HepG2 (cell line): ENCODE measurements at regions not wholly inside any gene's neighbourhood (a gene's known extent, or its start where the extent isn't known, plus 50 kb on each side); places are given as distances from the start of the nearest gene placed in this dataset.

Experiments
- ATAC-seq: fragments of 200-7000 bp; cut with Tn5 transposase; 3 replicates; pipeline ENCODE4 v1.9.1; 2020; ENCODE audit warnings: mild to moderate bottlenecking, moderate library complexity
- BruUV-seq: library from RNA; stranded (reverse); fragments of 400-500 nt; replicated peaks from 2 replicates; lab custom pipeline; 2021; lab: Mats Ljungman, UMichigan
- CTCF ChIA-PET: fragments of 300-600 bp; formaldehyde crosslinking; extraction: SDS; loops from one replicate; lab custom pipeline; 2021; ENCODE audit warnings: low total read pairs, inconsistent platforms, low intra/inter-chr PET ratio; lab: Yijun Ruan, JAX
- POLR2A ChIA-PET: fragments of 350-600 bp; sonication (Branson Sonifier 250); formaldehyde crosslinking; loops from one replicate; lab custom pipeline; 2020; ENCODE audit warnings: antibody characterized with exemption, inconsistent platforms; lab: Yijun Ruan, JAX
- DNase-seq: peaks from one replicate; pipeline ENCODE4 v3.0.0-alpha.2; 2015; ENCODE audit warnings: low spot score
- FAIRE-seq: peaks from 3 replicates; lab custom pipeline; 2011; peaks lifted over from hg19 to GRCh38; lab: Jason Lieb, UNC
- H2AFZ ChIP-seq: one replicate; pipeline ENCODE4 v1.6.1; 2011; ENCODE audit warnings: low read length, inconsistent platforms
- H3K27ac ChIP-seq: fragments of 300-600 bp; 3 replicates; pipeline ENCODE4 v1.8.0; 2011; ENCODE audit warnings: mixed run types, mild to moderate bottlenecking, mixed read lengths, low read length, inconsistent platforms; ENCODE audit not compliant: insufficient read depth; ENCODE audit errors: extremely low read length
- H3K27me3 ChIP-seq, 2 experiments: fragments of 200-600 bp in 1 of 2; 2 replicates in 1 of 2; 3 replicates in 1 of 2; pipeline versions ENCODE4 v1.6.0 to v1.8.0; 2011; ENCODE audit warnings: low read length in 2 of 2, mild to moderate bottlenecking in 2 of 2, moderate library complexity in 2 of 2, inconsistent platforms in 1 of 2; ENCODE audit not compliant: insufficient read depth in 2 of 2, control insufficient read depth in 1 of 2
- H3K36me3 ChIP-seq, 2 experiments: fragments of 200-600 bp in 1 of 2; replicated peaks in 1 of 2; 2 replicates in 1 of 2; 3 replicates in 1 of 2; pipeline versions ENCODE4 v1.5.1 to v1.8.0; 2011; ENCODE audit warnings: low read length in 2 of 2, inconsistent platforms in 1 of 2; ENCODE audit not compliant: insufficient read depth in 2 of 2, control insufficient read depth in 1 of 2
- H3K4me1 ChIP-seq: 2 replicates; pipeline ENCODE4 v1.5.1; 2012; ENCODE audit warnings: low read length, inconsistent platforms; ENCODE audit not compliant: insufficient read depth
- H3K4me2 ChIP-seq: 2 replicates; pipeline ENCODE4 v1.6.0; 2011; ENCODE audit warnings: low read depth, low read length, inconsistent platforms
- H3K4me3 ChIP-seq, 3 experiments: fragments of 200-600 bp in 1 of 3; sonication (generic), shearing (Covaris generic) in 1 of 3; replicated peaks in 1 of 3; 2 replicates each; pipeline ENCODE4 v1.5.1; 2011 to 2016; ENCODE audit warnings: low read length in 3 of 3, inconsistent platforms in 2 of 3, low read depth in 2 of 3, mild to moderate bottlenecking in 2 of 3, control low read depth in 1 of 3, mixed read lengths in 1 of 3; ENCODE audit not compliant: insufficient read depth in 1 of 3
- H3K79me2 ChIP-seq: one replicate; pipeline ENCODE4 v1.6.1; 2011; ENCODE audit warnings: low read length, inconsistent platforms; ENCODE audit not compliant: insufficient read depth
- H3K9ac ChIP-seq: 2 replicates; pipeline ENCODE4 v1.6.0; 2011; ENCODE audit warnings: mild to moderate bottlenecking, low read depth, low read length, inconsistent platforms; ENCODE audit not compliant: insufficient read depth
- H3K9me3 ChIP-seq: 2 replicates; pipeline ENCODE4 v1.5.1; 2012; ENCODE audit warnings: mild to moderate bottlenecking, low read length
- H4K20me1 ChIP-seq: 2 replicates; pipeline ENCODE4 v1.6.0; 2011; ENCODE audit warnings: inconsistent platforms, mild to moderate bottlenecking, low read length, moderate library complexity; ENCODE audit not compliant: insufficient read depth
- CEBPG ChIP-seq: IDR thresholded peaks from 2 replicates; pipeline ENCODE4 v1.6.1; 2016
- HDAC6 ChIP-seq: fragments of 200-600 bp; sonication (generic); IDR thresholded peaks from 2 replicates; pipeline ENCODE4 v1.7.0; 2017; ENCODE audit warnings: mild to moderate bottlenecking, antibody characterized with exemption, low read length, low read depth
- HNRNPL ChIP-seq: fragments of 200-400 bp; formaldehyde crosslinking; IDR thresholded peaks from 2 replicates; pipeline ENCODE4 v1.6.1; 2017; ENCODE audit warnings: mild to moderate bottlenecking, low read depth, low read length
- IRX3 ChIP-seq: sonication (generic); formaldehyde crosslinking; IDR thresholded peaks from 2 replicates; pipeline ENCODE4 v1.8.1; 2023; ENCODE audit warnings: mild to moderate bottlenecking, low read depth, missing genetic modification reagents, borderline replicate concordance
- PLSCR1 ChIP-seq: sonication (generic); formaldehyde crosslinking; IDR thresholded peaks from 2 replicates; pipeline ENCODE4 v1.5.0; 2020; ENCODE audit warnings: missing genetic modification reagents, mild to moderate bottlenecking, borderline replicate concordance
- POLR2A ChIP-seq, 2 experiments: IDR thresholded peaks; 2 replicates each; pipeline ENCODE4 v1.6.1; 2011; ENCODE audit warnings: low read depth in 2 of 2, low read length in 2 of 2, mild to moderate bottlenecking in 1 of 2, moderate library complexity in 1 of 2; ENCODE audit not compliant: insufficient read depth in 1 of 2
- REPIN1 ChIP-seq: sonication (generic); formaldehyde crosslinking; IDR thresholded peaks from 2 replicates; pipeline ENCODE4 v1.8.0; 2022; ENCODE audit warnings: missing genetic modification reagents, low read depth, mild to moderate bottlenecking, borderline replicate concordance
- RFXAP ChIP-seq: sonication (generic); formaldehyde crosslinking; IDR thresholded peaks from 2 replicates; pipeline ENCODE4 v1.4.0; 2020; ENCODE audit warnings: missing genetic modification reagents, borderline replicate concordance
- ZBTB42 ChIP-seq: sonication (generic); formaldehyde crosslinking; IDR thresholded peaks from 2 replicates; pipeline ENCODE4 v1.5.0; 2020; ENCODE audit warnings: mild to moderate bottlenecking, missing genetic modification reagents
- ZC3H13 ChIP-seq: sonication (generic); formaldehyde crosslinking; IDR thresholded peaks from 2 replicates; pipeline ENCODE4 v1.8.1; 2023; ENCODE audit warnings: mild to moderate bottlenecking, missing genetic modification reagents, moderate library complexity
- ZNF101 ChIP-seq: sonication (generic); formaldehyde crosslinking; IDR thresholded peaks from 2 replicates; pipeline ENCODE4 v1.4.0; 2020; ENCODE audit warnings: mild to moderate bottlenecking, low read depth, missing genetic modification reagents, borderline replicate concordance
- ZNF343 ChIP-seq: sonication (generic); formaldehyde crosslinking; IDR thresholded peaks from 2 replicates; pipeline ENCODE4 v1.4.0; 2020; ENCODE audit warnings: mild to moderate bottlenecking, missing genetic modification reagents
- ZSCAN12 ChIP-seq: sonication (generic); formaldehyde crosslinking; IDR thresholded peaks from 2 replicates; pipeline ENCODE4 v1.9.0; 2021; ENCODE audit warnings: mild to moderate bottlenecking, missing genetic modification reagents
- WGBS: methylation state at CpG from one replicate; pipeline ENCODE4 v1.1.6; 2017; ENCODE audit warnings: low lambda C conversion rate; 5-methylcytosine and 5-hydroxymethylcytosine counted together
- in situ Hi-C: cut with HindIII; loops from 2 replicates; pipeline ENCODE4 v1.10.0; 2017; ENCODE audit warnings: low pct_unique_long_range_greater_than_20kb; ENCODE audit not compliant: extremely low pct_ligation_motif_present
- intact Hi-C: fragments of 100-400 bp; cut with micrococcal nuclease; formaldehyde crosslinking; loops from one replicate; pipeline ENCODE4 v1.10.0; 2022; ENCODE audit not compliant: unreplicated experiment

DNA sequence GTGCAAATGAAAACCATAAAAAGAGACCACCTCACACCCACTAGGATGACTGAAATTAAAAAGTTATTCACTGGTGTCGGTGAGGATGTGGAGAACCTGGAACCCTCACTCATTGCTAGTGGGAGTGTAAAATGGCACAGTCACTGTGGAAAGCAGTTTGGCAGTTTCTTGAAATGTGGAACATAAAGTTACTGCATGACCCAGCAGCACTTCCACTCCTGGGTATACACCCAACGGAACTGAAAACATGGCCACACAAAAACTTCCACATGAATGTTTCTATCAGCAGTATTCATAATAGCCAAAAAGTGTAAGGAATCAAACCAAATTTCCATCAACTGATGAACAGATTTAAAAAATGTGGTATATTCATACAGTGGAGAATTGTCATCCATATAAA, 65.1 kb upstream of the SLC66A3 start (continued):
- TF ChIP-seq PLSCR1 = no peak
- TF ChIP-seq POLR2A (IDR thresholded peaks at IDR 0.05; ENCODE audit: insufficient read depth in 1 of 2, low read depth in 2 of 2, low read length in 2 of 2) = no peak
- TF ChIP-seq IRX3 (CRISPR knock-in tag) = no peak

GRCh38 chr2:11092701-11093335, 62.4 kb upstream of the SLC66A3 start:
- Histone ChIP-seq H3K36me3 (no peaks in the 10 kb centered on the region), H3K27me3 (peaks cover 0 to 11% of the 10 kb centered on the region in 2 experiments; a peak in 3 of 5 replicates), H3K27ac (no peak overlapping the region), H3K9me3 (no peaks in the 10 kb centered on the region), H3K79me2 (no peaks in the 10 kb centered on the region), H4K20me1 (no peaks in the 10 kb centered on the region), H3K4me1 (no peaks in the 10 kb centered on the region), H3K4me3 (no peak overlapping the region), H2AFZ (no peak overlapping the region), H3K4me2 (no peak overlapping the region), H3K9ac (no peak overlapping the region)
- ATAC-seq (peak; percentile 54), DNase-seq (no peak), FAIRE-seq (no peak)
- POLR2A ChIA-PET = no interaction called here
- in situ Hi-C loops = no loop called here
- WGBS = 0% methylated on average over 5 of the region's 5 CpGs
- intact Hi-C loops = no loop called here
- TF ChIP-seq CEBPG (CRISPR knock-in tag) = no peak
- TF ChIP-seq HNRNPL = no peak
- no peak for TF ChIP-seq ZC3H13 (CRISPR knock-in tag)
- no peak for TF ChIP-seq ZNF343 (CRISPR knock-in tag)
- no peak for TF ChIP-seq IRX3 (CRISPR knock-in tag)
- TF ChIP-seq REPIN1 (CRISPR knock-in tag) = no peak
- TF ChIP-seq RFXAP (CRISPR knock-in tag) = no peak
- no peak for TF ChIP-seq ZSCAN12 (CRISPR knock-in tag)
- TF ChIP-seq HDAC6 = no peak
- no peak for TF ChIP-seq ZNF101 (CRISPR knock-in tag)
- no peak for TF ChIP-seq ZBTB42
- CTCF ChIA-PET = no interaction called here
- BruUV-seq = no TSS peak
